ENCODE measurements at regions not wholly inside any gene's neighbourhood (a gene's known extent, or its start where the extent isn't known, plus 50 kb on each side); places are given as distances from the start of the nearest gene placed in this dataset.

GRCh38 chr3:55362210-55362960 lies 124.7 kb downstream of the WNT5A start:
- ChIA-PET CTCF (no interaction called here), POLR2A (no interaction called here)
- H3K4me2 ChIP-seq, result no peak overlapping the region
- 20% methylated on average over 3 of the region's 3 CpGs for WGBS (ENCODE audit: missing lambda C conversion rate)
- no peak overlapping the region for H3K4me3 ChIP-seq
- no peaks in the 10 kb centered on the region for H3K4me1 ChIP-seq
- no peaks in the 10 kb centered on the region for H3K9me3 ChIP-seq
- no peak for FAIRE-seq
- ATAC-seq, result no peak
- H3K27ac ChIP-seq, result no peak overlapping the region
- DNase-seq (ENCODE audit: low read depth in 1 of 2, low spot score in 1 of 2), result no peak
- TF ChIP-seq ZSCAN20 (CRISPR knock-in tag; IDR thresholded peaks at IDR 0.05) (no peak), CHD4 (IDR thresholded peaks at IDR 0.05; ENCODE audit: borderline replicate concordance) (no peak), RAD21 (conservative IDR thresholded peaks at IDR 0.05 in 1 of 2, IDR thresholded peaks at IDR 0.05 in 1 of 2) (no peak), ATOH8 (CRISPR knock-in tag; IDR thresholded peaks at IDR 0.05; ENCODE audit: low read depth) (no peak), MAFK (IDR thresholded peaks at IDR 0.05; ENCODE audit: partially characterized antibody) (no peak), ZNF302 (CRISPR knock-in tag; IDR thresholded peaks at IDR 0.05) (no peak), HDAC2 (IDR thresholded peaks at IDR 0.05) (no peak), ESRRA (IDR thresholded peaks at IDR 0.05; ENCODE audit: borderline replicate concordance, low read length) (no peak), EP300 (IDR thresholded peaks at IDR 0.05) (no peak), POLR2AphosphoS2 (conservative IDR thresholded peaks at IDR 0.05; ENCODE audit: low read length) (no peak), ZC3H11A (IDR thresholded peaks at IDR 0.05) (no peak), FOXS1 (CRISPR knock-in tag; IDR thresholded peaks at IDR 0.05) (no peak), RCOR1 (IDR thresholded peaks at IDR 0.05; ENCODE audit: low read depth, low read length) (no peak), NFE2L2 (conservative IDR thresholded peaks at IDR 0.05; ENCODE audit: low read length) (no peak), RNF2 (IDR thresholded peaks at IDR 0.05; ENCODE audit: borderline replicate concordance, low read depth) (no peak), MYC (IDR thresholded peaks at IDR 0.05; ENCODE audit: borderline replicate concordance, low read length) (no peak)
- TF ChIP-seq, protein P1, sequence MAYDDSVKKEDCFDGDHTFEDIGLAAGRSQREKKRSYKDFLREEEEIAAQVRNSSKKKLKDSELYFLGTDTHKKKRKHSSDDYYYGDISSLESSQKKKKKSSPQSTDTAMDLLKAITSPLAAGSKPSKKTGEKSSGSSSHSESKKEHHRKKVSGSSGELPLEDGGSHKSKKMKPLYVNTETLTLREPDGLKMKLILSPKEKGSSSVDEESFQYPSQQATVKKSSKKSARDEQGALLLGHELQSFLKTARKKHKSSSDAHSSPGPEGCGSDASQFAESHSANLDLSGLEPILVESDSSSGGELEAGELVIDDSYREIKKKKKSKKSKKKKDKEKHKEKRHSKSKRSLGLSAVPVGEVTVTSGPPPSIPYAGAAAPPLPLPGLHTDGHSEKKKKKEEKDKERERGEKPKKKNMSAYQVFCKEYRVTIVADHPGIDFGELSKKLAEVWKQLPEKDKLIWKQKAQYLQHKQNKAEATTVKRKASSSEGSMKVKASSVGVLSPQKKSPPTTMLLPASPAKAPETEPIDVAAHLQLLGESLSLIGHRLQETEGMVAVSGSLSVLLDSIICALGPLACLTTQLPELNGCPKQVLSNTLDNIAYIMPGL (CRISPR knock-in tag; IDR thresholded peaks at IDR 0.05; ENCODE audit: borderline replicate concordance), result no peak
- TF ChIP-seq, protein P2, sequence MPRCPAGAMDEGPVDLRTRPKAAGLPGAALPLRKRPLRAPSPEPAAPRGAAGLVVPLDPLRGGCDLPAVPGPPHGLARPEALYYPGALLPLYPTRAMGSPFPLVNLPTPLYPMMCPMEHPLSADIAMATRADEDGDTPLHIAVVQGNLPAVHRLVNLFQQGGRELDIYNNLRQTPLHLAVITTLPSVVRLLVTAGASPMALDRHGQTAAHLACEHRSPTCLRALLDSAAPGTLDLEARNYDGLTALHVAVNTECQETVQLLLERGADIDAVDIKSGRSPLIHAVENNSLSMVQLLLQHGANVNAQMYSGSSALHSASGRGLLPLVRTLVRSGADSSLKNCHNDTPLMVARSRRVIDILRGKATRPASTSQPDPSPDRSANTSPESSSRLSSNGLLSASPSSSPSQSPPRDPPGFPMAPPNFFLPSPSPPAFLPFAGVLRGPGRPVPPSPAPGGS (IDR thresholded peaks at IDR 0.05), result no peak

DNA sequence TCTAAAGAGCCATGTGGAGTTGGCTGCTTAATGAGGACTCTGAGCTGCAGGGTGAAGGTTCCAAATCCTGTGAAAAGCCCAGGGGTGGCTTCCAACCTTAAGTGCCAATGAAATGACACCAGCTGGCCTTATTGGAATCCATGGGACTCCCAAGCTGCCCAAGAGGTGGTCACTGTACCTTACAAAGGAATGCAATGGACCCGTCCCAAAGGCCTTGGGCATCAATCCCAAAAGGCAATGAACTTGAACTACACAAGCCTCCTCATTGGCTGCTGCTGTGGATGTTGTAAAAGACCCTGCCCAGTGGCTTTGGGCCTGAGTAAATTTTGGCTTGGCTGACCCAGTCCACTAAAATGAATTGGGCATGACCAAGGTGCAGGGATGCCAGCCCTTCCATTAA lies 129.3 kb downstream of the WNT5A start:
- ChIA-PET CTCF (no interaction called here), POLR2A (no interaction called here)
- DNase-seq (ENCODE audit: low read depth in 1 of 2, low spot score in 1 of 2) (no peak), ATAC-seq (no peak), FAIRE-seq (no peak)
- H3K9me3 ChIP-seq, result no peaks in the 10 kb centered on the region
- TF ChIP-seq FOSB (CRISPR knock-in tag; IDR thresholded peaks at IDR 0.05) (no peak), ESRRA (IDR thresholded peaks at IDR 0.05; ENCODE audit: borderline replicate concordance, low read length) (no peak), HOXA7 (CRISPR knock-in tag; IDR thresholded peaks at IDR 0.05) (no peak), POLR2A (IDR thresholded peaks at IDR 0.05; ENCODE audit: low read length) (no peak), GATA3 (IDR thresholded peaks at IDR 0.05; ENCODE audit: borderline replicate concordance) (no peak), BHLHE40 (IDR thresholded peaks at IDR 0.05; ENCODE audit: low read depth, low read length) (no peak)
- TF ChIP-seq, protein P3, sequence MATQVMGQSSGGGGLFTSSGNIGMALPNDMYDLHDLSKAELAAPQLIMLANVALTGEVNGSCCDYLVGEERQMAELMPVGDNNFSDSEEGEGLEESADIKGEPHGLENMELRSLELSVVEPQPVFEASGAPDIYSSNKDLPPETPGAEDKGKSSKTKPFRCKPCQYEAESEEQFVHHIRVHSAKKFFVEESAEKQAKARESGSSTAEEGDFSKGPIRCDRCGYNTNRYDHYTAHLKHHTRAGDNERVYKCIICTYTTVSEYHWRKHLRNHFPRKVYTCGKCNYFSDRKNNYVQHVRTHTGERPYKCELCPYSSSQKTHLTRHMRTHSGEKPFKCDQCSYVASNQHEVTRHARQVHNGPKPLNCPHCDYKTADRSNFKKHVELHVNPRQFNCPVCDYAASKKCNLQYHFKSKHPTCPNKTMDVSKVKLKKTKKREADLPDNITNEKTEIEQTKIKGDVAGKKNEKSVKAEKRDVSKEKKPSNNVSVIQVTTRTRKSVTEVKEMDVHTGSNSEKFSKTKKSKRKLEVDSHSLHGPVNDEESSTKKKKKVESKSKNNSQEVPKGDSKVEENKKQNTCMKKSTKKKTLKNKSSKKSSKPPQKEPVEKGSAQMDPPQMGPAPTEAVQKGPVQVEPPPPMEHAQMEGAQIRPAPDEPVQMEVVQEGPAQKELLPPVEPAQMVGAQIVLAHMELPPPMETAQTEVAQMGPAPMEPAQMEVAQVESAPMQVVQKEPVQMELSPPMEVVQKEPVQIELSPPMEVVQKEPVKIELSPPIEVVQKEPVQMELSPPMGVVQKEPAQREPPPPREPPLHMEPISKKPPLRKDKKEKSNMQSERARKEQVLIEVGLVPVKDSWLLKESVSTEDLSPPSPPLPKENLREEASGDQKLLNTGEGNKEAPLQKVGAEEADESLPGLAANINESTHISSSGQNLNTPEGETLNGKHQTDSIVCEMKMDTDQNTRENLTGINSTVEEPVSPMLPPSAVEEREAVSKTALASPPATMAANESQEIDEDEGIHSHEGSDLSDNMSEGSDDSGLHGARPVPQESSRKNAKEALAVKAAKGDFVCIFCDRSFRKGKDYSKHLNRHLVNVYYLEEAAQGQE (IDR thresholded peaks at IDR 0.05), result no peak
- TF ChIP-seq, protein P1 (CRISPR knock-in tag; IDR thresholded peaks at IDR 0.05; ENCODE audit: borderline replicate concordance), result no peak
- no peak overlapping the region for H3K4me2 ChIP-seq
- no peaks in the 10 kb centered on the region for H3K4me1 ChIP-seq
- H3K27ac ChIP-seq, result no peak overlapping the region
- WGBS (ENCODE audit: missing lambda C conversion rate), result 0% methylated on average over 1 of the region's 1 CpG
- no peak overlapping the region for H3K4me3 ChIP-seq
